ENCODE measurements at regions not wholly inside any gene's neighbourhood (a gene's known extent, or its start where the extent isn't known, plus 50 kb on each side); places are given as distances from the start of the nearest gene placed in this dataset.
"Not testable (repeated sequence)": the region's sequence is repeated elsewhere in the genome, so short reads cannot be mapped to it uniquely, and the experiment has no call there.

DNA sequence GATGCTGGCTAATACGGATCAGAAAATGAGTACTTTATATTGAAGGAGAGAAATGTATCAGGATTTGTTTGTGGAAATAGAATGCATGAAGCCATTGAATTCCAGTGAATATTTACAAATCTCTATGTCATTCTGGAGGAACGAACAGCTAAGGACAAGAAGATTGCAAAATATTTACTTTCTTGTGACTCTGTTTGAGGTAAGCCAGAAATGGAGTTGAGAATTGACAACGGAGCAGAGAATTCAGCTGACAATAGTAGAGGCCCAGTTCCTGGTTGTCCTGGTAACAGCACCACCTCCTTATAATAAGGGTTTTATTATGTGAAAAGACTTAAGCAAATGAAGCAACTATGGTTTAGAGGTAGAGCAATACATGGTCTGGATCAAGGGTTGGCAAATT is 349.2 kb downstream of the ADCYAP1 start:
- Histone ChIP-seq H3K4me3 (no peak overlapping the region), H3K9me3 (no peaks in the 10 kb centered on the region; the same call in 1 of the 2 replicates), H3K4me1 (peaks cover 14% of the 10 kb centered on the region), H3K27me3 (ENCODE audit: low read depth) (no peaks in the 10 kb centered on the region), H3K36me3 (replicated peaks) (no peaks in the 10 kb centered on the region)
- DNase-seq (ENCODE audit: low spot score in 2 of 2) = peak; percentile 33 to 77
- in situ Hi-C loops (cut with MboI; ENCODE audit: low sequenced_read_pairs) = no loop called here

- H3K27me3 ChIP-seq (ENCODE audit: low read depth) = no peaks in the 10 kb centered on the region
- no peaks in the 10 kb centered on the region for H3K4me1 ChIP-seq
- no peak for DNase-seq (ENCODE audit: low spot score in 2 of 2)
- in situ Hi-C loops (cut with MboI; ENCODE audit: low sequenced_read_pairs) = no loop called here
- H3K9me3 ChIP-seq = no peaks in the 10 kb centered on the region; the same call in 1 of the 2 replicates
- H3K36me3 ChIP-seq (replicated peaks) = no peaks in the 10 kb centered on the region
- no peak overlapping the region for H3K4me3 ChIP-seq
These were observed 356.4 kb downstream of the ADCYAP1 start for GRCh38 chr18:1261054-1261453.

DNA sequence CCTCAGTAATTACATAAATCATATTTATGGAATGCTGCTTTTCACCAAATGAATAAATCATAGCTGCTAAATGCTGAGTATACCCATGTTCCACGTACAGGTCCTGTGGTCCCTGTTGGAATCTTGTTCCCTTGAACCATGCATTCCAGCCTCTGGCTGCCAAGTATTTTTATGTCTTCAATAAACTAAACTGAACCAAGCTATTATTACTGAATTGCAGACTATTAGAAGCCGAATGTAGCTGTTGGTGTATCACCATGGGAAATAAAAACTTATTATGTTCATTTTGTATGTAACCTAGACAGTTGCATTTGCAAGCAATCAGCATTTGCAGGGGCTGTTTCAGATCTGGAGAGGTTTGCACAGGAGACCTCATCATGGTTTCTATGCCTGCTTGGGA is 362.4 kb downstream of the ADCYAP1 start:
- H3K27me3 ChIP-seq (ENCODE audit: low read depth) = no peaks in the 10 kb centered on the region
- H3K4me1 ChIP-seq = no peaks in the 10 kb centered on the region
- no peak for DNase-seq (ENCODE audit: low spot score in 2 of 2)
- no peaks in the 10 kb centered on the region for H3K9me3 ChIP-seq
- H3K4me3 ChIP-seq = no peak overlapping the region
- in situ Hi-C loops (cut with MboI; ENCODE audit: low sequenced_read_pairs) = no loop called here
- H3K36me3 ChIP-seq (replicated peaks) = no peaks in the 10 kb centered on the region

DNA sequence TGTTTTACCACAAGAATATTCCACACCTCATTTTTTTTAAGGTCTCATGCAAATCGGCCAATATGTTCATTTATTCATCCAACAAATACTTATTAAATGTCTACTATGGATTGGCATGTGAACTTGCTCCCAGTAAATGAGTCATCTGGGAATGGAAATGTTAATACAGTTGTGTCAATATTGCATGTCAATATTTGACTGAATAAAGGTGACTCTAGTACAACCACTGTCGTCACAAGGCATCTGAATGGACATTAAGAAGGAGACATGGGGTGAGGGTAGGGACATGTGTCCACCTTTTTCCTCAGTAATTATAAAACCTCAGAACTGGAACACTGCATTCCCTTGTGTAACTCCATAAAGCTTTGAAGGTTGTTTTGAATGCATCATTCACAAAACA is 365.4 kb downstream of the ADCYAP1 start:
- in situ Hi-C loops (cut with MboI; ENCODE audit: low sequenced_read_pairs) = no loop called here
- Histone ChIP-seq H3K9me3 (no peaks in the 10 kb centered on the region), H3K4me3 (no peak overlapping the region), H3K36me3 (replicated peaks) (no peaks in the 10 kb centered on the region), H3K27me3 (ENCODE audit: low read depth) (no peaks in the 10 kb centered on the region), H3K4me1 (no peaks in the 10 kb centered on the region)
- DNase-seq (ENCODE audit: low spot score in 2 of 2) = no peak

GRCh38 chr18:1273469-1273868 is 368.8 kb downstream of the ADCYAP1 start:
- DNase-seq (ENCODE audit: low spot score in 2 of 2) = no peak
- no peaks in the 10 kb centered on the region for H3K9me3 ChIP-seq
- in situ Hi-C loops (cut with MboI; ENCODE audit: low sequenced_read_pairs) = no loop called here
- H3K36me3 ChIP-seq (replicated peaks) = no peaks in the 10 kb centered on the region
- no peaks in the 10 kb centered on the region for H3K4me1 ChIP-seq
- no peaks in the 10 kb centered on the region for H3K27me3 ChIP-seq (ENCODE audit: low read depth)
- H3K4me3 ChIP-seq = no peak overlapping the region

GRCh38 chr18:1292167-1292566 is 387.5 kb downstream of the ADCYAP1 start:
- Histone ChIP-seq H3K4me1 (no peaks in the 10 kb centered on the region), H3K9me3 (no peaks in the 10 kb centered on the region), H3K36me3 (replicated peaks) (no peaks in the 10 kb centered on the region), H3K27me3 (ENCODE audit: low read depth) (no peaks in the 10 kb centered on the region), H3K4me3 (no peak overlapping the region)
- in situ Hi-C loops (cut with MboI; ENCODE audit: low sequenced_read_pairs) = no loop called here
- DNase-seq (ENCODE audit: low spot score in 2 of 2) = no peak

DNA sequence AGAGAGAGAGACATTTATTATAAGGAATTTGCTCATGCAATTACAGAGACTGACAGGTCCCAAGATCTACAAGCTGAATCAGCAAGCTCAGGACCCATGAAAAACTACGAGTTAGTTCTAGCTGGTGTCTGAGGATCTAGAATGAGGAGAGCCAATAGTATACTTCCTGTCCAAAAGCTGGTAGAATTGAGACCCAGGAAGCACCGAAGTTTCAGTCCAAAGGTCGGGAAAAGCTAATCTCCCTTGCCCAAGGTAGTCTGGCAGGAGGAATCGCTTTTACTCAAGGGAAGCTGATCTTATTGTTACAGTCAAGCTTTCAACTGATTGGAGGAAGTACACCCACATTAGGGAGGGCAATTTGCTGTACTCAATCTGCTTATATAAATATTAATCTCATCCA is 389.6 kb downstream of the ADCYAP1 start:
- in situ Hi-C loops (cut with MboI; ENCODE audit: low sequenced_read_pairs) = no loop called here
- Histone ChIP-seq H3K4me3 (no peak overlapping the region), H3K4me1 (no peaks in the 10 kb centered on the region), H3K27me3 (ENCODE audit: low read depth) (no peaks in the 10 kb centered on the region), H3K36me3 (replicated peaks) (no peaks in the 10 kb centered on the region), H3K9me3 (no peaks in the 10 kb centered on the region)
- no peak for DNase-seq (ENCODE audit: low spot score in 2 of 2)

DNA sequence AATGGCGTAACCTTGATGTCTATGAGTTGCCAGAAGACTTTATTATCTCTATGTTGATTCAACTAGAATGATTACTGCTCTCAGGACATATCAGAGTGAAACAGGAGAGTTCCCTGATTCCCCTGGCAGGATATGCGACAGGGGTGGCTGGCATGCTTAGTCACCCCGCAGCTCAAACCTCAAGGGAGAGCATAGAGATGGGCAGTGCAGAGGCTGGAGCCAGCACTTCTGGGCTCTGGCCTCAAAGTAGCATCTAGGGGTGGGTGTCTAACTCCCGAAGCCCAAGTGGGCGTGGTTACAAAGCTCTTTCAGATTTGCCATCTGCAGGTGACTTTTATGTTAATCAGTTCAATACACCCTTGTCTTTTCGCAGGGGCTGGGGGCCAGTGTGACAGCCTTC is 391.6 kb downstream of the ADCYAP1 start:
- Histone ChIP-seq H3K27me3 (ENCODE audit: low read depth) (no peaks in the 10 kb centered on the region), H3K4me3 (no peak overlapping the region), H3K36me3 (replicated peaks) (no peaks in the 10 kb centered on the region), H3K9me3 (no peaks in the 10 kb centered on the region), H3K4me1 (no peaks in the 10 kb centered on the region)
- DNase-seq (ENCODE audit: low spot score in 2 of 2) = no peak
- in situ Hi-C loops (cut with MboI; ENCODE audit: low sequenced_read_pairs) = no loop called here

DNA sequence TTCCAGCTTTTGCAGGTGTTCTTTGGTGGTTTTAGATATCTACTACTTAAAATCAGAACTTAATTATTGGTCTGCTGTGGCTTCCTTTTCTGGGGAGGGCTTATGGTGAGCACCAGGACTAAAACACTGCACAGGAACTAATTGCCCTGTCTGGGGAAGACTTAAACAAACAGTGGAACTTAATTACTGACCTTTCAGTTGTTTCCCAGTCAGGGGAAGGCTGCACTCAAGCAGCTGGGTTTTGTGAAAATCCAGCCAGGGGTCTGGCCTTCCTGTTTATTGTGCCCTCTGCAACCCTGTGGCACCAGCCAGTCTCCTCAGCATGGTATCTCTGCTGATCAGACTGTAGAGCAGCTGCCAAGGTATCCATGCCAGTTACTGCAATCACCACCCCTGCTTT is 398.2 kb downstream of the ADCYAP1 start:
- in situ Hi-C loops (cut with MboI; ENCODE audit: low sequenced_read_pairs) = no loop called here
- H3K36me3 ChIP-seq (replicated peaks) = no peaks in the 10 kb centered on the region
- no peak for DNase-seq (ENCODE audit: low spot score in 2 of 2)
- no peaks in the 10 kb centered on the region for H3K4me1 ChIP-seq
- no peak overlapping the region for H3K4me3 ChIP-seq
- no peaks in the 10 kb centered on the region for H3K9me3 ChIP-seq
- H3K27me3 ChIP-seq (ENCODE audit: low read depth) = no peaks in the 10 kb centered on the region

DNA sequence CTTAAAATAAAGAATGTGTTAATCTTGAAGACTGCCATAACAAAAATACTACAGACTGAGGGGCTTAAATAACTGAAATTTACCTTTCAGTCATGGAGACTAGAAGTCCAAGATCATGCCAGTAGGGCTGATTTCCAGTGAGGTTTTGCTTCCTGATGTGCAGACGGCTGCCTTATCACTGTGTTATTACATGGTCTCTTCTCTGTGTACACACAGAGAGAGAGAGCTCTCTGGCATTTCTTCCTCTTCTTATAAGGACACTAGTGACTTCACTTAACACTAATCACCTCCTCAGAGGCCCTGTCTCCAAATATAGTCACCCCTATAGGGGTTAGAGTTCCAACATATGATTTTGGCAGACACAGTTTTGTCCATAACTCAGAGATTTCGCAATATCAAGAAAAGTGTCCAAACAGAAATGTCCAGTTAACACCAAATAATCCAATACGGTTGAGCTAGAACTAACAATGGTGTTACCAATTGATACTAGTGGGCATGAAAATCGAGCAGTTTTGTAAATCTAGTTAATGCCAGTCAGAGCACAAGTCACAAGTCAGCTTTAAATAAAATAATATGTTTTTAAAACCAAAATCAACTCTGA is 399.8 kb downstream of the ADCYAP1 start:
- Histone ChIP-seq H3K4me1 (no peaks in the 10 kb centered on the region), H3K9me3 (no peaks in the 10 kb centered on the region), H3K4me3 (no peak overlapping the region), H3K27me3 (ENCODE audit: low read depth) (no peaks in the 10 kb centered on the region), H3K36me3 (replicated peaks) (no peaks in the 10 kb centered on the region)
- DNase-seq (ENCODE audit: low spot score in 2 of 2) = no peak
- in situ Hi-C loops (cut with MboI; ENCODE audit: low sequenced_read_pairs) = no loop called here

- no peak for DNase-seq (ENCODE audit: low spot score in 2 of 2)
- Histone ChIP-seq H3K4me3 (no peak overlapping the region), H3K4me1 (no peaks in the 10 kb centered on the region), H3K36me3 (replicated peaks) (no peaks in the 10 kb centered on the region), H3K9me3 (no peaks in the 10 kb centered on the region), H3K27me3 (ENCODE audit: low read depth) (no peaks in the 10 kb centered on the region)
- in situ Hi-C loops (cut with MboI; ENCODE audit: low sequenced_read_pairs) = no loop called here
These were observed 402.0 kb downstream of the ADCYAP1 start for GRCh38 chr18:1306641-1307040.

GRCh38 chr18:1308686-1309085 is 404.0 kb downstream of the ADCYAP1 start:
- Histone ChIP-seq H3K9me3 (no peaks in the 10 kb centered on the region), H3K4me1 (no peaks in the 10 kb centered on the region), H3K4me3 (no peak overlapping the region), H3K36me3 (replicated peaks) (no peaks in the 10 kb centered on the region), H3K27me3 (ENCODE audit: low read depth) (no peaks in the 10 kb centered on the region)
- in situ Hi-C loops (cut with MboI; ENCODE audit: low sequenced_read_pairs) = no loop called here
- DNase-seq (ENCODE audit: low spot score in 2 of 2) = no peak

- H3K27me3 ChIP-seq (ENCODE audit: low read depth) = no peaks in the 10 kb centered on the region; the same call in 1 of the 2 replicates
- H3K9me3 ChIP-seq = no peaks in the 10 kb centered on the region
- in situ Hi-C loops (cut with MboI; ENCODE audit: low sequenced_read_pairs) = no loop called here
- DNase-seq (ENCODE audit: low spot score in 2 of 2) = no peak
- H3K4me1 ChIP-seq = no peaks in the 10 kb centered on the region
- no peak overlapping the region for H3K4me3 ChIP-seq
- H3K36me3 ChIP-seq (replicated peaks) = no peaks in the 10 kb centered on the region
These were observed 406.7 kb downstream of the ADCYAP1 start for GRCh38 chr18:1311376-1311775.

DNA sequence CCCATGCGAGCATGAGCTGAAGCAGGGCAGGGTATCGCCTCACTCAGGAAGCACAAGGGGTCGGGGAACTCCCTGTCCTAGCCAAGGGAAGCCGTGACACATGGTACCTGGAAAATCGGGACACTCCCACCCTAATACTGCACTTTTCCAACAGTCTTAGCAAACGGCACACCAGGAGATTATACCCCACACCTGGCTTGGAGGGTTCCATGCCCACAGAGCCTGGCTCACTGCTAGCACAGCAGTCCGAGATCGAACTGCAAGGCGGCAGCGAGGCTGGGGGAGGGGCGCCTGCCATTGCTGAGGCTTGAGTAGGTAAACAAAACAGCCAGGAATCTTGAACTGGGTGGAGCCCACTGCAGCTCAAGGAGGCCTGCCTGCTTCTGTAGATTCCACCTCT is 430.7 kb downstream of the ADCYAP1 start:
- H3K36me3 ChIP-seq (replicated peaks); H3K4me3 ChIP-seq; DNase-seq (ENCODE audit: low spot score in 2 of 2); H3K9me3 ChIP-seq; H3K4me1 ChIP-seq; in situ Hi-C loops (cut with MboI; ENCODE audit: low sequenced_read_pairs); H3K27me3 ChIP-seq (ENCODE audit: low read depth): not testable (repeated sequence)

- peak in 1 of 2 experiments; percentile 1 for DNase-seq (ENCODE audit: low spot score in 2 of 2)
- H3K4me3 ChIP-seq = no peak overlapping the region
- in situ Hi-C loops (cut with MboI; ENCODE audit: low sequenced_read_pairs) = no loop called here
- H3K27me3 ChIP-seq (ENCODE audit: low read depth) = no peaks in the 10 kb centered on the region
- no peaks in the 10 kb centered on the region for H3K36me3 ChIP-seq (replicated peaks)
- H3K9me3 ChIP-seq = no peaks in the 10 kb centered on the region
- H3K4me1 ChIP-seq = no peaks in the 10 kb centered on the region
These were observed 446.3 kb downstream of the ADCYAP1 start for GRCh38 chr18:1350931-1351450.

All from HAP-1 (cell line).